H1 (cell line): ENCODE measurements at regions not wholly inside any gene's neighbourhood (a gene's known extent, or its start where the extent isn't known, plus 50 kb on each side); places are given as distances from the start of the nearest gene placed in this dataset.

ENCODE experiments used
- ASH2L ChIP-seq: fragments of 200-600, 300-600 bp; sonication (generic); IDR thresholded peaks from one replicate; pipeline ENCODE4 v1.7.1; 2017; ENCODE audit warnings: low read length
- CBX8 ChIP-seq: fragments of 300-800, 300-1000 bp; sonication (generic); IDR thresholded peaks from 2 replicates; pipeline ENCODE4 v1.7.1; 2016; ENCODE audit warnings: low read depth, low read length, borderline replicate concordance
- CEBPB ChIP-seq: IDR thresholded peaks from 2 replicates; pipeline ENCODE4 v1.6.1; 2012; ENCODE audit warnings: low read depth, low read length
- CHD2 ChIP-seq: IDR thresholded peaks from 2 replicates; pipeline ENCODE4 v1.6.1; 2012; ENCODE audit warnings: low read length, improper control_type of control experiment
- CREB1 ChIP-seq: IDR thresholded peaks from 2 replicates; pipeline ENCODE4 v1.6.1; 2012; ENCODE audit warnings: inconsistent platforms
- EGR1 ChIP-seq: IDR thresholded peaks from 2 replicates; pipeline ENCODE4 v1.6.1; 2011; ENCODE audit warnings: low read depth, low read length, borderline replicate concordance
- EZH2 ChIP-seq: fragments of 200-600 bp; sonication (generic); IDR thresholded peaks from 2 replicates; pipeline ENCODE4 v1.7.1; 2012; ENCODE audit warnings: low read depth, mild to moderate bottlenecking, moderate library complexity, low read length, inconsistent platforms; ENCODE audit not compliant: severe bottlenecking
- PHF8 ChIP-seq: fragments of 200-600 bp; sonication (generic); conservative IDR thresholded peaks from 2 replicates; pipeline ENCODE4 v1.7.1; 2012; ENCODE audit warnings: low read depth, mild to moderate bottlenecking, inconsistent platforms, low read length, moderate library complexity
- RFX5 ChIP-seq: IDR thresholded peaks from 2 replicates; pipeline ENCODE4 v1.6.1; 2011; ENCODE audit warnings: low read depth, low read length, improper control_type of control experiment, borderline replicate concordance
- RNF2 ChIP-seq: fragments of 200-900, 300-1000 bp; sonication (generic); IDR thresholded peaks from 2 replicates; pipeline ENCODE4 v1.7.1; 2016; ENCODE audit warnings: borderline replicate concordance, low read depth, mild to moderate bottlenecking, antibody characterized with exemption, low read length; ENCODE audit not compliant: poor library complexity, severe bottlenecking; ENCODE audit errors: missing control alignments
- TF ChIP-seq, protein P1 (sequence below): fragments of 300-600 bp; sonication (generic); IDR thresholded peaks from 2 replicates; pipeline ENCODE4 v1.7.1; 2012; ENCODE audit warnings: low read length, moderate library complexity, mild to moderate bottlenecking, inconsistent platforms; ENCODE audit not compliant: insufficient replicate concordance

DNA sequence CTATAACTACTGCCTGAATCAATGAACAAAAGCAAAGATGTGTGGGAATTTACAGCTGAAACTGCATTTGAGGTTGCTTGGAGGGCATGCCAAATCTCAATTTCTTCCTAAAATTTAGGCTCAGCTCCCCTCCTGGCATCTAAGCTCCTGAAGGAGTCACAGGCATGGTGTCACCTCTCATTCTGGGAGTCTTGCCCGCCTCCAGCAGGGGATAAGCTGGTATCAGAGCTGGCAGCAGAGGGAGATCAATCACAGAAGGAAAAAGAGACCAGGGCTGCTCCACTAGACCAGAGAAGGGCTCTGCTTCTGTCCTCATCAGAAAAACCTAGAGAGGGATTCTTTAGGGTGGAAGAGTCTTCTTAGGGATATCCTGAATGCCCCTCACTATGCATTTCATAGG lies 150.4 kb upstream of the SLC6A11 start (continued):
- TF ChIP-seq, protein P1, sequence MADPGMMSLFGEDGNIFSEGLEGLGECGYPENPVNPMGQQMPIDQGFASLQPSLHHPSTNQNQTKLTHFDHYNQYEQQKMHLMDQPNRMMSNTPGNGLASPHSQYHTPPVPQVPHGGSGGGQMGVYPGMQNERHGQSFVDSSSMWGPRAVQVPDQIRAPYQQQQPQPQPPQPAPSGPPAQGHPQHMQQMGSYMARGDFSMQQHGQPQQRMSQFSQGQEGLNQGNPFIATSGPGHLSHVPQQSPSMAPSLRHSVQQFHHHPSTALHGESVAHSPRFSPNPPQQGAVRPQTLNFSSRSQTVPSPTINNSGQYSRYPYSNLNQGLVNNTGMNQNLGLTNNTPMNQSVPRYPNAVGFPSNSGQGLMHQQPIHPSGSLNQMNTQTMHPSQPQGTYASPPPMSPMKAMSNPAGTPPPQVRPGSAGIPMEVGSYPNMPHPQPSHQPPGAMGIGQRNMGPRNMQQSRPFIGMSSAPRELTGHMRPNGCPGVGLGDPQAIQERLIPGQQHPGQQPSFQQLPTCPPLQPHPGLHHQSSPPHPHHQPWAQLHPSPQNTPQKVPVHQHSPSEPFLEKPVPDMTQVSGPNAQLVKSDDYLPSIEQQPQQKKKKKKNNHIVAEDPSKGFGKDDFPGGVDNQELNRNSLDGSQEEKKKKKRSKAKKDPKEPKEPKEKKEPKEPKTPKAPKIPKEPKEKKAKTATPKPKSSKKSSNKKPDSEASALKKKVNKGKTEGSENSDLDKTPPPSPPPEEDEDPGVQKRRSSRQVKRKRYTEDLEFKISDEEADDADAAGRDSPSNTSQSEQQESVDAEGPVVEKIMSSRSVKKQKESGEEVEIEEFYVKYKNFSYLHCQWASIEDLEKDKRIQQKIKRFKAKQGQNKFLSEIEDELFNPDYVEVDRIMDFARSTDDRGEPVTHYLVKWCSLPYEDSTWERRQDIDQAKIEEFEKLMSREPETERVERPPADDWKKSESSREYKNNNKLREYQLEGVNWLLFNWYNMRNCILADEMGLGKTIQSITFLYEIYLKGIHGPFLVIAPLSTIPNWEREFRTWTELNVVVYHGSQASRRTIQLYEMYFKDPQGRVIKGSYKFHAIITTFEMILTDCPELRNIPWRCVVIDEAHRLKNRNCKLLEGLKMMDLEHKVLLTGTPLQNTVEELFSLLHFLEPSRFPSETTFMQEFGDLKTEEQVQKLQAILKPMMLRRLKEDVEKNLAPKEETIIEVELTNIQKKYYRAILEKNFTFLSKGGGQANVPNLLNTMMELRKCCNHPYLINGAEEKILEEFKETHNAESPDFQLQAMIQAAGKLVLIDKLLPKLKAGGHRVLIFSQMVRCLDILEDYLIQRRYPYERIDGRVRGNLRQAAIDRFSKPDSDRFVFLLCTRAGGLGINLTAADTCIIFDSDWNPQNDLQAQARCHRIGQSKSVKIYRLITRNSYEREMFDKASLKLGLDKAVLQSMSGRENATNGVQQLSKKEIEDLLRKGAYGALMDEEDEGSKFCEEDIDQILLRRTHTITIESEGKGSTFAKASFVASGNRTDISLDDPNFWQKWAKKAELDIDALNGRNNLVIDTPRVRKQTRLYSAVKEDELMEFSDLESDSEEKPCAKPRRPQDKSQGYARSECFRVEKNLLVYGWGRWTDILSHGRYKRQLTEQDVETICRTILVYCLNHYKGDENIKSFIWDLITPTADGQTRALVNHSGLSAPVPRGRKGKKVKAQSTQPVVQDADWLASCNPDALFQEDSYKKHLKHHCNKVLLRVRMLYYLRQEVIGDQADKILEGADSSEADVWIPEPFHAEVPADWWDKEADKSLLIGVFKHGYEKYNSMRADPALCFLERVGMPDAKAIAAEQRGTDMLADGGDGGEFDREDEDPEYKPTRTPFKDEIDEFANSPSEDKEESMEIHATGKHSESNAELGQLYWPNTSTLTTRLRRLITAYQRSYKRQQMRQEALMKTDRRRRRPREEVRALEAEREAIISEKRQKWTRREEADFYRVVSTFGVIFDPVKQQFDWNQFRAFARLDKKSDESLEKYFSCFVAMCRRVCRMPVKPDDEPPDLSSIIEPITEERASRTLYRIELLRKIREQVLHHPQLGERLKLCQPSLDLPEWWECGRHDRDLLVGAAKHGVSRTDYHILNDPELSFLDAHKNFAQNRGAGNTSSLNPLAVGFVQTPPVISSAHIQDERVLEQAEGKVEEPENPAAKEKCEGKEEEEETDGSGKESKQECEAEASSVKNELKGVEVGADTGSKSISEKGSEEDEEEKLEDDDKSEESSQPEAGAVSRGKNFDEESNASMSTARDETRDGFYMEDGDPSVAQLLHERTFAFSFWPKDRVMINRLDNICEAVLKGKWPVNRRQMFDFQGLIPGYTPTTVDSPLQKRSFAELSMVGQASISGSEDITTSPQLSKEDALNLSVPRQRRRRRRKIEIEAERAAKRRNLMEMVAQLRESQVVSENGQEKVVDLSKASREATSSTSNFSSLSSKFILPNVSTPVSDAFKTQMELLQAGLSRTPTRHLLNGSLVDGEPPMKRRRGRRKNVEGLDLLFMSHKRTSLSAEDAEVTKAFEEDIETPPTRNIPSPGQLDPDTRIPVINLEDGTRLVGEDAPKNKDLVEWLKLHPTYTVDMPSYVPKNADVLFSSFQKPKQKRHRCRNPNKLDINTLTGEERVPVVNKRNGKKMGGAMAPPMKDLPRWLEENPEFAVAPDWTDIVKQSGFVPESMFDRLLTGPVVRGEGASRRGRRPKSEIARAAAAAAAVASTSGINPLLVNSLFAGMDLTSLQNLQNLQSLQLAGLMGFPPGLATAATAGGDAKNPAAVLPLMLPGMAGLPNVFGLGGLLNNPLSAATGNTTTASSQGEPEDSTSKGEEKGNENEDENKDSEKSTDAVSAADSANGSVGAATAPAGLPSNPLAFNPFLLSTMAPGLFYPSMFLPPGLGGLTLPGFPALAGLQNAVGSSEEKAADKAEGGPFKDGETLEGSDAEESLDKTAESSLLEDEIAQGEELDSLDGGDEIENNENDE: no peak
- TF ChIP-seq ASH2L (no peak), CHD2 (no peak), RNF2 (no peak), EZH2 (no peak), PHF8 (no peak), CBX8 (no peak), RFX5 (no peak), CREB1 (no peak), EGR1 (no peak), CEBPB (no peak)
